Left hindlimb (tissue), 1 donor: ENCODE measurements at regions not wholly inside any gene's neighbourhood (a gene's known extent, or its start where the extent isn't known, plus 50 kb on each side); places are given as distances from the start of the nearest gene placed in this dataset.
"Not testable (repeated sequence)": the region's sequence is repeated elsewhere in the genome, so short reads cannot be mapped to it uniquely, and the experiment has no call there.

ENCODE experiments used
- DNase-seq: peaks from one replicate; pipeline ENCODE4 v3.0.0-alpha.2; 2018

- DNase-seq, result not testable (repeated sequence)
Measured at GRCh38 chr17:27099266-27099665, 194.6 kb upstream of the WSB1 start.

DNA sequence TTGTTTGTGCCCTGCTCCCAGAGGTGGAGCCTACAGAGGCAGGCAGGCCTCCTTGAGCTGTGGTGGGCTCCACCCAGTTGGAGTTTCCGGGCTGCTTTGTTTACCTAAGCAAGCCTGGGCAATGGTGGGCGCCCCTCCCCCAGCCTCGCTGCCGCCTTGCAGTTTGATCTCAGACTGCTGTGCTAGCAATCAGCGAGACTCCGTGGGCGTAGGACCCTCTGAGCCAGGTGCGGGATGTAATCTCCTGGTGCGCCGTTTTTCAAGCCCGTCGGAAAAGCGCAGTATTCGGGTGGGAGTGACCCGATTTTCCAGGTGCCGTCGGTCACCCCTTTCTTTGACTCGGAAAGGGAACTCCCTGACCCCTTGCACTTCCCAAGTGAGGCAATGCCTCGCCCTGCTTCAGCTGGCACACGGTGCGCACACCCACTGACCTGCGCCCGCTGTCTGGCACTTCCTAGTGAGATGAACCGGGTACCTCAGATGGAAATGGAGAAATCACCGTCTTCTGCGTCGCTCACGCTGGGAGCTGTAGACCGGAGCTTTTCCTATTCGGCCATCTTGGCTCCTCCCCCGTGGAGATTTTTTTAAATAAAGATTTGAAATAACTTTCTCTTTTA, 189.2 kb upstream of the WSB1 start:
- DNase-seq, result not testable (repeated sequence)

DNA sequence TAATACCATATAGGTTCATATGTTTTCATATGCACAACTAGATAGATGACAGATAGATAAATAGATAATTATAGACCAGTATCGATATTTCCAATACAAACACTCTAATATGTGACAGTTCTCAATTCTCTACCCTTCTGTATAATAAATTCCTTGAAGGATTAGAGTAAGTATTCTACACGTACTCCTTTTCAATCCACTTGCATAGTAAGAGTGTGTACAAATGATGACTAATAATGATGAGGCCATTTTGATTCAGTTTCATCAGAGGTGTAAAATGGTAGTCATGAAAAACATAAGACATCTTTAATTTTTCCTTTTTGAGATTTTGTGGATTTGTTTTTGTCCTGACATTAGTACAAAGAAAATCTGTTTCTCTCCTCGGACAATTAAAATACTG, 188.3 kb upstream of the WSB1 start:
- DNase-seq, result no peak

GRCh38 chr17:27106347-27106981, 187.4 kb upstream of the WSB1 start:
- DNase-seq, result no peak

DNA sequence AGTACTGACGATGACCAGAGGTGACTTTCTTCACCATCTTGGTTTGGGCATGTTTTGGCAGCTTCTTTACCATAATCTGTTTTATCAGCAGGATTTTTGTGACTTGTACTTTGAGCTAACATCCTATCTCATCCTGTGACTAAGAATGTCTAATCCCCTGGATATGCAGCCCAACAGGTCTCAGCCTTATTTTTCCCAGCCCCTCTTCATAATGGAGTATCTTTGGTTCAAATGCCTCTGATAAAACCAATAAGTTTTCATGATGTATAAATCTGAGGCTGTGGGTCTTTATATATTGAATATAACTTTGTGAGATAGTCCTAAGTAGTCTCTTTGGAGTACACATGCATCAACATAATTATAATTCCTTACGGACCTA, 186.9 kb upstream of the WSB1 start:
- no peak for DNase-seq

DNA sequence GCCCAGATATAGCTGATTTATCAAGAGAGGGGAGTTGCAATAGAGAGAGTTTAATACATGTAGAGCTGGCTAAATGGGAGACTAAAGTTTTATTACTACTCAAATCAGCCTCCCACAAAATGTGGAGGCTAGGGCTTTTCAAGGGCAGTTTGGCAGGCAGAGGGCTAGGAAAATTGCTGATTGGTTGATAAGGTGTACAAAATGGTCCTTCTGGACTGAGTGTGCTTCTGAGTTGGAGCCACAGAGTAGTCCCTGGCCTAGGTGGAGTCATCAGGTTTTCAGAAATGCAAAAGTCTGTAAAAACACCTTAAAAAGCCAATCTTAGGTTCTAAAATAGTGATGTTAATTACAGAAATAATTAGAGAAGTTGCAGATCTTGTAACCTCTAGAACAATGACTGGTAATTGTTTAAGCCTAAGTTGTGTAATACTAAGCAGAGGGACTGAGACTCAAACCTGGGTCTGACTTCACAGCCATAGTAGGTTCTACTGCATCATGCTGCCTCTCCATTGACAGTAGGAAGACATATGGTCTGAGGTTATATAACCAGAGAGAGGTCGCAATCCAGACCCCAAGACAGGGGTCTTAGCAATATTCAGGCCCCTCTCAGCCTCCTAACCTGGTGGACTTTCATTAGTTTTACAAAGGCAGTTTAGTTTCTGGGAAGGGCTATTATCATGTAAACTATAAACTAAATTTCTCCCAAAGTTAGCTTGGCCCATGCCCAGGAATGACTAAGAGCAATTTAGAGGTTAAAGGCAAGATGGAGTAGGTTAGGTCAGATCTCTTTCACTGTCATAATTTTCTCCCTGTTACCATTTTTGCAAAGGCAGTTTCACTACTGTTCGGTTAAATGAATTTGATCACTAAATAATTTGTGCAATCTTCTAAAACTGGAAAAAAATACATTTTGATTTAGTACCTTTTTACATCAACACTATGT, 186.3 kb upstream of the WSB1 start:
- not testable (repeated sequence) for DNase-seq

- DNase-seq, result no peak
Measured at GRCh38 chr17:27109346-27109745, 184.6 kb upstream of the WSB1 start.

GRCh38 chr17:27153005-27153404, 140.9 kb upstream of the WSB1 start:
- DNase-seq, result no peak

DNA sequence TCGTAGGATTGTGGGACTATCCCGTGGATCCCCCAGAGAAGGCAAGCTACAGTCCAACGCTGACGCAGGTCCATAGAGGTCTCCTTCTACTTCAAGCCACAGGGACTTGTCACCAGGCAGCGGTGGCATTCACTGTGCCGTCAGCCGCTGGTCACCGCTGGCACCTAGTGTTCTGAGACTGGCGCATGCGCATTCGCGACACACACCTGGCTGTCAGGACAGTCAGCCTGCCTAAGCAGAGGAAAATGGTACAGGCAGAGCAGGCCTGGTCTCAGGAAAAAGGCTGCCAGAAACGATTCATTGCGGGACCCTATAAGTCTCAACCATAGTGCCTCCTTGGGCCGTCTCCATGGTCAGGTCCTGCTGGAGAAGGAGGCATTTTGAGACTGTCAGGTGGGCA, 138.0 kb upstream of the WSB1 start:
- DNase-seq, result no peak

DNA sequence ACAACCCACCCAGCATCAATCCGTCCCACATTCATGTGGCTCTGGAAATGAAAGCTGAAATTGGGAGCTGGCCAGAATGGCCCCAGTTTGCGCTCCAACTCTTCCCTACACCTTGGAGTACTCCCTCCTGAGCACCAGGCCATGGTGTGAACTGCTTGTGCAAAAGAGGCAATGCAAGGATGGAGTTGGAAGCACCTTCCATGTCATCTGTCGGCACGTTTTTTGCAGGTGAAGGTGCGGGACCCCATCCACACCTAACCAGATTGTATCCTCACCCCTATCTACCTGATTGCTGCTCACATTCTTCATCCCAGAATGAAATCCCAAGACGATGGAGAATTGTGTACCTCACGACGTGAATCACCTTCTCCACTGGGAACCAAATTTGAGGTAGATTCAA, 136.6 kb upstream of the WSB1 start:
- DNase-seq, result no peak

- DNase-seq, result no peak
Measured at GRCh38 chr17:27157898-27158297, 136.0 kb upstream of the WSB1 start.

- DNase-seq, result no peak
Measured at GRCh38 chr17:27158382-27158781, 135.5 kb upstream of the WSB1 start.

DNA sequence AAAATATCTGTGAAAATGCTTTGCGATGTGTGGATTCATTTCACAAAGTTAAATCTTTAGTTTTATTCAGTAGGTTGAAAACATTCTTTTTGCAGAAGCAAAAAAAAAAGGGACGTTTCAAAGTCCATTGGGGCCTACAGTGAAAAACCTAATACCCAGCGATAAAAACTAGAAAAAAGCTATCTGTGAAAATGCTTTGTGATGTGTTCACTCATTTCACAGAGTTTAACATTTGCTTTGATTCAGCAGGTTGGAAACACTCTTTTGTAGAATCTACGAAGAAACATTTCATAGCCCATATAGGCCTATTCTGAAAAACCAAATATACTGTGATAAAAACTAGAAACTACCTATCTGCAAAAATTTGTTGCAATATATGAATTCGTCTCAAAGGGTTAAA, 113.6 kb upstream of the WSB1 start:
- no peak for DNase-seq

DNA sequence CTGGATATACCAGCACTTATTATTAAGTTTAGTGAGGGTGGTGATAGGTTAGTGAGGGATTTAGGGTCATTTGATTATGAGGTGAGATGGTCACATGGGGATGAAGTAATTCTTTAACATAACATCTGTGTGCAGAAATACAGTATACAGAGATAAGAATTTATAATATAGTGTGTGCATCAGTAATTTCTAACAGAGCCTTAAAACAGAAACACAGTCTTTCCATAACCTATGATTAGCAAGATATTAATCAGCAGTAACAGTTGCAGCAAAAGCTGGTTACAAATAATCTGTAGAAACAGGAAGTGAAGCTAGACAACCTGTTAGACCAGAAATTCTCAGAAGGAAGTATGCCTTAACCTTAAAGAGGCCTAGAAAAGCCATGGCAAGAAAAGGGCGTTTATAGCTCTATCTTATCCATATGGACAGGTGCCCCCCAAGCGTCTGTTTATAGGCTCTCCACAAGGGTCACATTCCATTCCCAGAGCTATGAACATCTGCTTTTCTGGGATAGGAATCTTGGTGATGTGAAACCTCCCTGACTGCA, 112.5 kb upstream of the WSB1 start:
- DNase-seq, result not testable (repeated sequence)

DNA sequence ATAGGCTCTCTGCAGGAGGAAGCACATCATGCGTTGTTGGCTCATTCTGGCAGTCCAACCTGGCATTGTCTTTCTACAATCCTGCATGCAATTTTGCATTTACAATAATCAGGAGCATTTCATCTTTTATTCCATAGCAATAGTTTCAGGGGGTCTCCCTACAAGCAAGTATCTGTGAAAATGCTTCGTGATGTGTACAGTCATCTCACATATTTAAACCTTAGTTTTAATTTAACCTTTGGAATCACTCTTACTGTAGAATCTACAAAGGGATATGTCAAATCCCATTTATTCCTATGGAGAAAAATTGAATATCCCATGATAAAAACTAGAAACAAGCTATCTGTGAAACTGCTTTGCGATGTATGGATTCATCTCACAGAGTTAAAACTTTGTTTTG, 112.0 kb upstream of the WSB1 start:
- no peak for DNase-seq

DNA sequence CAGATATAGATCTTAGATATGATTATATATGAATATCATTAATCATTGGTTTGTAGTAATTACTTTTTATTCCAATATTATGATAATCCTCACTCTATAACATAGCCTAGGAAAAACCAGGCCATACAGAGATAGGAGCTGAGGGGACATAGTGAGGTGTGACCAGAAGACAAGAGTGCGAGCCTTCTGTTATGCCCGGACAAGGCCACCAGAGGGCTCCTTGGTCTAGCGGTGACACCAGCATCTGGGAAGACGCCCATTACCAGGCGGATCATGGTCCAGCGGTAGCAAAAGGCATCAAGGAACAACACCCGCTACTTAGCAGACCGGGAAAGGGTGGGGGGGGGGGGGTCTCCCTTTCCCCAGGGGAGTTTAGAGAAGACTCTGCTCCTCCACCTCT, 96.4 kb upstream of the WSB1 start:
- DNase-seq, result not testable (repeated sequence)

- DNase-seq, result no peak
Measured at GRCh38 chr17:27199948-27200347, 94.0 kb upstream of the WSB1 start.

- no peak for DNase-seq
Measured at GRCh38 chr17:27200476-27200875, 93.4 kb upstream of the WSB1 start.

GRCh38 chr17:27203241-27203640, 90.7 kb upstream of the WSB1 start:
- no peak for DNase-seq

GRCh38 chr17:27206447-27206846, 87.5 kb upstream of the WSB1 start:
- DNase-seq, result no peak

DNA sequence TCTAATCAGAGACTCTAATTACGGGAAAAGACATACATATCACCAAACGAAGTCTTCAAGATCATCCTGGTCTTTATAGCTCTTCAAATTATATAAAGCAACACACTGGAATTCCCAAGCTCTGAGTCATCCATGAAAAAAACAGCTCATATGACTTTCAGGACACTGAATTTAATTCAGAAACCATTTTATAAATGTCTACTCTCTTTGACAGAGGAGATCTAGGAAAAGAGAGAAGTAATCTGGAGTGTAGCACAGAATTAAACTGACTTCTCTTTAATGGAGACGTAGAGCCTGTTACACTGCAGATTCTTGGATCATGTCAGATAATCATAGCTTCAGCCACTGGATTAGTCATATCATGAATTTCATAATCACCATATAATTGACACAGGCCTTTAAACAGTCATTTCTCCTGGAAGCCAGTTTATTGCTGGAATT, 86.8 kb upstream of the WSB1 start:
- DNase-seq, result no peak

- not testable (repeated sequence) for DNase-seq
Measured at GRCh38 chr17:27208370-27208769, 85.5 kb upstream of the WSB1 start.

DNA sequence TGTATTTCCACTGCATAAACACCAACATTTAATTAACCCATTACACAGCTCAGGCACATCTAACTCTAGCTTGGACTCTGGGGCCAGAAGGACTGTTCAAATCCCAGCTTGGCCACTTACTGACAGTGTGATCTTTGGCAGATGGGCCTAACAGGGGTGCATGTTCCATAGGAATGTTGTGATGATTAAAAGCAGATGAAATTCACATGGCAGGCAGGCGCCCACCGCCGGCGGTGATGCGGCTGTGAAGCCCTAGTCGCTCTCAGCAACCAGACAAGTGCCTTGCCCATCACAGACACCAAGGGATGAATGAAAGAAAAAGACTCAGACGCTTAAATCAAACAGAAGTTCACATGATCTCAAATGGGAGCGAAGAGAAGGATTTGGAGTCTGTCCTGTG, 84.6 kb upstream of the WSB1 start:
- DNase-seq, result no peak

DNA sequence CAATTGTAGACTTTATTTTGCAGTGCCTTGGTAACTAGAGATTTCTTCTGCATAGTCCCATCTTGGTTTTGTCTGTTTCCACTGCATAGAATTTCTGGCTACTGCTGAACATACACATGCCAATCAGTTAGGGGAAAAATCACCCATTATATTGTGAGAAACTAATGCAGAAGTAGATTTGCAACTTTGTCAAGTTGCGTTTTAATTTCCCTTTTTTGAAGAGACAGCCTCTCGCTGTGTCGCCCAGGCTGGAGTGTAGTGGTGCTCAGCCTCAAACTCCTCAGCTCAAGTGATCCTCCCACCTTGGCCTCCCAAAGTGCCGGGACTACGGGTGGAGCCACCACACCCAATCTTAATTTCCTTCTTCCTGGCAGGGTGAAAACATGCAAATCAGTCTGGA, 83.1 kb upstream of the WSB1 start:
- not testable (repeated sequence) for DNase-seq
